Gastrocnemius medialis (tissue), 4 donors: ENCODE measurements at regions not wholly inside any gene's neighbourhood (a gene's known extent, or its start where the extent isn't known, plus 50 kb on each side); places are given as distances from the start of the nearest gene placed in this dataset.

ENCODE experiments used
- POLR2A ChIP-seq, 2 donors: fragments of 450-650 bp; IDR thresholded peaks; one replicate each; pipeline ENCODE4 v1.6.1; 2017; ENCODE audit warnings: antibody characterized with exemption in 2 of 2, mild to moderate bottlenecking in 2 of 2, moderate library complexity in 2 of 2
- TF ChIP-seq, protein P1 (sequence below), 5 experiments: fragments of 450-650 bp in 3 of 5; fragments of 200-600 bp in 2 of 5; sonication (generic) in 2 of 5; IDR thresholded peaks in 4 of 5; conservative IDR thresholded peaks in 1 of 5; 1 replicate in 4 of 5; 2 replicates in 1 of 5; pipeline ENCODE4 v1.5.1; 2016 to 2019; ENCODE audit warnings: antibody characterized with exemption in 5 of 5, mild to moderate bottlenecking in 3 of 5, moderate library complexity in 3 of 5

DNA sequence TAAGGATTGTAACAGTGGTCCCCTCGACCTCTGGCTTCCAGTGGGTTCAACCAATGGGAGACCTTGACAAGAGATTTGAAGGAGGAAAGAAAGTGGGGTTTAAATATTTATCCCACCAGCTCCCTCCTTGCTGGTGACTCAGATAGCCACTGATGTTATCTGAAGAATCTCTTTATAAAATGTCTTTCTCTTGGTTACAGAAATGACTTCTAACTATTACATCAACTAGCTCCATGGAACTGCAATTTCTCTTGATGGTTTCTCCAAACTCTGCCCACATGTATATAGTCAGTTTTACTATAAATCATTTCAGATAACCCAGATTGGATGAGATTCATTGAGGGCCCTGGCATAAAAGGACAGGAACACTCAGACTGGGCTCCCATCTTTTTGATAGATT is 920.2 kb upstream of the SOX9 start:
- TF ChIP-seq, protein P1, sequence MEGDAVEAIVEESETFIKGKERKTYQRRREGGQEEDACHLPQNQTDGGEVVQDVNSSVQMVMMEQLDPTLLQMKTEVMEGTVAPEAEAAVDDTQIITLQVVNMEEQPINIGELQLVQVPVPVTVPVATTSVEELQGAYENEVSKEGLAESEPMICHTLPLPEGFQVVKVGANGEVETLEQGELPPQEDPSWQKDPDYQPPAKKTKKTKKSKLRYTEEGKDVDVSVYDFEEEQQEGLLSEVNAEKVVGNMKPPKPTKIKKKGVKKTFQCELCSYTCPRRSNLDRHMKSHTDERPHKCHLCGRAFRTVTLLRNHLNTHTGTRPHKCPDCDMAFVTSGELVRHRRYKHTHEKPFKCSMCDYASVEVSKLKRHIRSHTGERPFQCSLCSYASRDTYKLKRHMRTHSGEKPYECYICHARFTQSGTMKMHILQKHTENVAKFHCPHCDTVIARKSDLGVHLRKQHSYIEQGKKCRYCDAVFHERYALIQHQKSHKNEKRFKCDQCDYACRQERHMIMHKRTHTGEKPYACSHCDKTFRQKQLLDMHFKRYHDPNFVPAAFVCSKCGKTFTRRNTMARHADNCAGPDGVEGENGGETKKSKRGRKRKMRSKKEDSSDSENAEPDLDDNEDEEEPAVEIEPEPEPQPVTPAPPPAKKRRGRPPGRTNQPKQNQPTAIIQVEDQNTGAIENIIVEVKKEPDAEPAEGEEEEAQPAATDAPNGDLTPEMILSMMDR (IDR thresholded peaks at IDR 0.05 in 4 of 5, conservative IDR thresholded peaks at IDR 0.05 in 1 of 5), result no peak
- TF ChIP-seq POLR2A (IDR thresholded peaks at IDR 0.05), result no peak
